ENCODE measurements at regions not wholly inside any gene's neighbourhood (a gene's known extent, or its start where the extent isn't known, plus 50 kb on each side); places are given as distances from the start of the nearest gene placed in this dataset.

DNA sequence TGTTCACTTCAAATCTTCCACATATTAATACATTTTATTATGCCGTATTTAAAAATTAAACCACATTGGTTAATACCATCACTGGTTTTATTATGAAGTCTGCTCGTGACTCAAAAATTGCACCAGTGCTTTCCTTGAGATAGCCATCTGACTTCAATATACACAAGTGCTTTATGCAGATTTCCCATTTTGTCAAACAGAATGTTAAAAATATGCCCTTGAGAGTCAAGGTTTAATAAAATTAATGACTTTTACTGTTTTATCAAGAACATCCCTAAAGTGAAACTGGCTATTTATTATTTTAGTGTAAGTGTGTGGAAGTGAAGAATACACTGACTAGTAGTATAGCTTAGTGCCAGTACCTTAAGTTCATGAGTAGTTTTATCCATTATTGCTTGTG lies 139.3 kb upstream of the SOX2 start:
- H3K36me3 ChIP-seq (ENCODE audit: control insufficient read depth in 2 of 2, extremely low read depth in 1 of 2, insufficient read depth in 2 of 2, low read length in 2 of 2) = no peaks in the 10 kb centered on the region
- H3K4me1 ChIP-seq (ENCODE audit: control insufficient read depth, extremely low read depth, insufficient read depth, low read length) = peaks cover 14% of the 10 kb centered on the region
- H3K9ac ChIP-seq (ENCODE audit: control insufficient read depth, extremely low read depth, insufficient read depth, low read length) = no peak overlapping the region
- H3K27me3 ChIP-seq (ENCODE audit: control insufficient read depth, extremely low read depth, insufficient read depth, low read length) = no peaks in the 10 kb centered on the region
- no peaks in the 10 kb centered on the region for H3K9me1 ChIP-seq (ENCODE audit: control insufficient read depth, extremely low read depth, insufficient read depth, low read length)
- dilution Hi-C loops (cut with MboI; ENCODE audit: extremely low pct_ligation_motif_present, low sequenced_read_pairs) = no loop called here
- DNase-seq (ENCODE audit: low read depth, low spot score) = no peak
- H3K79me2 ChIP-seq (ENCODE audit: control insufficient read depth, insufficient read depth, low read length) = no peaks in the 10 kb centered on the region
- H3K9me3 ChIP-seq (ENCODE audit: control insufficient read depth, low read depth, low read length) = no peaks in the 10 kb centered on the region
- TF ChIP-seq, protein P1, sequence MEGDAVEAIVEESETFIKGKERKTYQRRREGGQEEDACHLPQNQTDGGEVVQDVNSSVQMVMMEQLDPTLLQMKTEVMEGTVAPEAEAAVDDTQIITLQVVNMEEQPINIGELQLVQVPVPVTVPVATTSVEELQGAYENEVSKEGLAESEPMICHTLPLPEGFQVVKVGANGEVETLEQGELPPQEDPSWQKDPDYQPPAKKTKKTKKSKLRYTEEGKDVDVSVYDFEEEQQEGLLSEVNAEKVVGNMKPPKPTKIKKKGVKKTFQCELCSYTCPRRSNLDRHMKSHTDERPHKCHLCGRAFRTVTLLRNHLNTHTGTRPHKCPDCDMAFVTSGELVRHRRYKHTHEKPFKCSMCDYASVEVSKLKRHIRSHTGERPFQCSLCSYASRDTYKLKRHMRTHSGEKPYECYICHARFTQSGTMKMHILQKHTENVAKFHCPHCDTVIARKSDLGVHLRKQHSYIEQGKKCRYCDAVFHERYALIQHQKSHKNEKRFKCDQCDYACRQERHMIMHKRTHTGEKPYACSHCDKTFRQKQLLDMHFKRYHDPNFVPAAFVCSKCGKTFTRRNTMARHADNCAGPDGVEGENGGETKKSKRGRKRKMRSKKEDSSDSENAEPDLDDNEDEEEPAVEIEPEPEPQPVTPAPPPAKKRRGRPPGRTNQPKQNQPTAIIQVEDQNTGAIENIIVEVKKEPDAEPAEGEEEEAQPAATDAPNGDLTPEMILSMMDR (optimal IDR thresholded peaks at IDR 0.05 in 1 of 3, IDR thresholded peaks at IDR 0.05 in 1 of 3, conservative IDR thresholded peaks at IDR 0.05 in 1 of 3; ENCODE audit: extremely low read depth in 1 of 3, insufficient read depth in 2 of 3, low read length in 3 of 3) = no peak
- no peak for TF ChIP-seq EZH2 (IDR thresholded peaks at IDR 0.05; ENCODE audit: low read length)
- no peak overlapping the region for H3K4me2 ChIP-seq (ENCODE audit: control insufficient read depth, extremely low read depth, insufficient read depth, low read depth, low read length)
- no peak overlapping the region for H3K4me3 ChIP-seq (ENCODE audit: control insufficient read depth in 2 of 3, extremely low read depth in 1 of 3, insufficient read depth in 2 of 3, low read depth in 1 of 3, low read length in 3 of 3)
- H3K27ac ChIP-seq (ENCODE audit: control insufficient read depth, insufficient read depth, low read length) = no peak overlapping the region
- FAIRE-seq = no peak
- H4K20me1 ChIP-seq (ENCODE audit: control insufficient read depth, extremely low read depth, insufficient read depth, low read length) = no peaks in the 10 kb centered on the region
- H2AFZ ChIP-seq (ENCODE audit: control insufficient read depth, low read length) = no peak overlapping the region

DNA sequence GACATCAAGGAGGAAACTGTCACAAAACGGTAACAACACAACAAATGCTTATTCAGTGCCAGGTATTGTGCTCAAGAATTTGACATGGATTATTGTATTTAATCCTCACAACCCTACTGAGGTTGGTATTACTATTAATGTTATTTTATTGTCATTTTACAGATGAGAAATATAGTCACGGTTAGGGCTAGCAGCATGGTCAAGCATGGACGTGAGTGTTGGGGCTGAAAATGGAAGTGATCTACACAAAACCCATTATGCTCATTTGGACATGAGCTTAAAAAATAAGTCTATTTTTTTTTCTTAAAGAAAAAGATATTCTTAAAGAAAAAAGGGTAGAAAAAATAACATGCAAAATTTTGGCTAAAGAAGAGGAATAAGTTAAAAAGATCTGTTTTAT lies 141.3 kb upstream of the SOX2 start:
- H3K9ac ChIP-seq (ENCODE audit: control insufficient read depth, extremely low read depth, insufficient read depth, low read length) = no peak overlapping the region
- dilution Hi-C loops (cut with MboI; ENCODE audit: extremely low pct_ligation_motif_present, low sequenced_read_pairs) = no loop called here

More for the DNA sequence above, 141.3 kb upstream of the SOX2 start:
- DNase-seq (ENCODE audit: low read depth, low spot score) (no peak), FAIRE-seq (no peak)
- Histone ChIP-seq H3K4me3 (ENCODE audit: control insufficient read depth in 2 of 3, extremely low read depth in 1 of 3, insufficient read depth in 2 of 3, low read depth in 1 of 3, low read length in 3 of 3) (no peak overlapping the region), H3K27ac (ENCODE audit: control insufficient read depth, insufficient read depth, low read length) (no peak overlapping the region), H3K4me1 (ENCODE audit: control insufficient read depth, extremely low read depth, insufficient read depth, low read length) (peaks cover 18% of the 10 kb centered on the region), H3K4me2 (ENCODE audit: control insufficient read depth, extremely low read depth, insufficient read depth, low read depth, low read length) (no peak overlapping the region), H3K27me3 (ENCODE audit: control insufficient read depth, extremely low read depth, insufficient read depth, low read length) (no peaks in the 10 kb centered on the region), H3K9me3 (ENCODE audit: control insufficient read depth, low read depth, low read length) (no peaks in the 10 kb centered on the region), H2AFZ (ENCODE audit: control insufficient read depth, low read length) (no peak overlapping the region), H3K36me3 (ENCODE audit: control insufficient read depth in 2 of 2, extremely low read depth in 1 of 2, insufficient read depth in 2 of 2, low read length in 2 of 2) (no peaks in the 10 kb centered on the region), H3K9me1 (ENCODE audit: control insufficient read depth, extremely low read depth, insufficient read depth, low read length) (no peaks in the 10 kb centered on the region), H3K79me2 (ENCODE audit: control insufficient read depth, insufficient read depth, low read length) (no peaks in the 10 kb centered on the region), H4K20me1 (ENCODE audit: control insufficient read depth, extremely low read depth, insufficient read depth, low read length) (no peaks in the 10 kb centered on the region)
- TF ChIP-seq, protein P1 (optimal IDR thresholded peaks at IDR 0.05 in 1 of 3, IDR thresholded peaks at IDR 0.05 in 1 of 3, conservative IDR thresholded peaks at IDR 0.05 in 1 of 3; ENCODE audit: extremely low read depth in 1 of 3, insufficient read depth in 2 of 3, low read length in 3 of 3) = no peak
- TF ChIP-seq EZH2 (IDR thresholded peaks at IDR 0.05; ENCODE audit: low read length) = no peak
